ENCODE measurements at regions not wholly inside any gene's neighbourhood (a gene's known extent, or its start where the extent isn't known, plus 50 kb on each side); places are given as distances from the start of the nearest gene placed in this dataset.

GRCh38 chr2:126419403-126419802, 236.6 kb upstream of the GYPC start:
- no peak for TF ChIP-seq EZH2 (IDR thresholded peaks at IDR 0.05; ENCODE audit: low read length, missing control alignments)
- no peak for TF ChIP-seq CTCF (conservative IDR thresholded peaks at IDR 0.05 in 1 of 2, IDR thresholded peaks at IDR 0.05 in 1 of 2; ENCODE audit: low read depth in 1 of 2, low read length in 2 of 2)
- H4K20me1 ChIP-seq (ENCODE audit: control insufficient read depth, extremely low read depth, insufficient read depth, low read length), result no peaks in the 10 kb centered on the region
- no peak overlapping the region for H2AFZ ChIP-seq (ENCODE audit: low read length)
- H3K79me2 ChIP-seq (ENCODE audit: control insufficient read depth, insufficient read depth, low read length), result no peaks in the 10 kb centered on the region
- no peak overlapping the region for H3K9ac ChIP-seq (ENCODE audit: insufficient read depth, low read length)
- H3K4me3 ChIP-seq (replicated peaks in 1 of 4; ENCODE audit: control extremely low read depth in 1 of 4, insufficient read depth in 1 of 4, low read depth in 3 of 4, low read length in 4 of 4), result no peak overlapping the region
- H3K9me3 ChIP-seq (ENCODE audit: control insufficient read depth, insufficient read depth, low read depth, low read length), result no peaks in the 10 kb centered on the region
- no peaks in the 10 kb centered on the region for H3K4me1 ChIP-seq (ENCODE audit: control insufficient read depth, extremely low read depth, insufficient read depth, low read length)
- no peaks in the 10 kb centered on the region for H3K36me3 ChIP-seq (ENCODE audit: control insufficient read depth, insufficient read depth, low read length)
- no peak overlapping the region for H3K4me2 ChIP-seq (ENCODE audit: extremely low read depth, insufficient read depth, low read length)
- H3K27ac ChIP-seq (ENCODE audit: insufficient read depth, low read length), result no peak overlapping the region
- H3K27me3 ChIP-seq (ENCODE audit: control insufficient read depth, insufficient read depth, low read length), result no peaks in the 10 kb centered on the region
- DNase-seq (ENCODE audit: low read depth in 2 of 2), result no peak

- Histone ChIP-seq H3K36me3 (ENCODE audit: control insufficient read depth, insufficient read depth, low read length) (no peaks in the 10 kb centered on the region), H3K4me2 (ENCODE audit: extremely low read depth, insufficient read depth, low read length) (no peak overlapping the region), H3K4me1 (ENCODE audit: control insufficient read depth, extremely low read depth, insufficient read depth, low read length) (no peaks in the 10 kb centered on the region), H3K27me3 (ENCODE audit: control insufficient read depth, insufficient read depth, low read length) (no peaks in the 10 kb centered on the region), H4K20me1 (ENCODE audit: control insufficient read depth, extremely low read depth, insufficient read depth, low read length) (no peaks in the 10 kb centered on the region), H3K4me3 (replicated peaks in 1 of 4; ENCODE audit: control extremely low read depth in 1 of 4, insufficient read depth in 1 of 4, low read depth in 3 of 4, low read length in 4 of 4) (no peak overlapping the region), H3K79me2 (ENCODE audit: control insufficient read depth, insufficient read depth, low read length) (no peaks in the 10 kb centered on the region), H2AFZ (ENCODE audit: low read length) (no peak overlapping the region), H3K9me3 (ENCODE audit: control insufficient read depth, insufficient read depth, low read depth, low read length) (no peaks in the 10 kb centered on the region), H3K9ac (ENCODE audit: insufficient read depth, low read length) (no peak overlapping the region), H3K27ac (ENCODE audit: insufficient read depth, low read length) (no peak overlapping the region)
- DNase-seq (ENCODE audit: low read depth in 2 of 2), result no peak
- TF ChIP-seq EZH2 (IDR thresholded peaks at IDR 0.05; ENCODE audit: low read length, missing control alignments) (no peak), CTCF (conservative IDR thresholded peaks at IDR 0.05 in 1 of 2, IDR thresholded peaks at IDR 0.05 in 1 of 2; ENCODE audit: low read depth in 1 of 2, low read length in 2 of 2) (no peak)
These were observed 230.0 kb upstream of the GYPC start for GRCh38 chr2:126425943-126426342.

GRCh38 chr2:126429103-126429502, 226.9 kb upstream of the GYPC start:
- Histone ChIP-seq H3K4me2 (ENCODE audit: extremely low read depth, insufficient read depth, low read length) (no peak overlapping the region), H3K27ac (ENCODE audit: insufficient read depth, low read length) (no peak overlapping the region), H3K9ac (ENCODE audit: insufficient read depth, low read length) (no peak overlapping the region), H3K4me3 (replicated peaks in 1 of 4; ENCODE audit: control extremely low read depth in 1 of 4, insufficient read depth in 1 of 4, low read depth in 3 of 4, low read length in 4 of 4) (no peak overlapping the region), H2AFZ (ENCODE audit: low read length) (no peak overlapping the region), H3K27me3 (ENCODE audit: control insufficient read depth, insufficient read depth, low read length) (no peaks in the 10 kb centered on the region), H3K79me2 (ENCODE audit: control insufficient read depth, insufficient read depth, low read length) (no peaks in the 10 kb centered on the region), H3K9me3 (ENCODE audit: control insufficient read depth, insufficient read depth, low read depth, low read length) (no peaks in the 10 kb centered on the region), H4K20me1 (ENCODE audit: control insufficient read depth, extremely low read depth, insufficient read depth, low read length) (no peaks in the 10 kb centered on the region), H3K36me3 (ENCODE audit: control insufficient read depth, insufficient read depth, low read length) (no peaks in the 10 kb centered on the region), H3K4me1 (ENCODE audit: control insufficient read depth, extremely low read depth, insufficient read depth, low read length) (no peaks in the 10 kb centered on the region)
- TF ChIP-seq EZH2 (IDR thresholded peaks at IDR 0.05; ENCODE audit: low read length, missing control alignments) (no peak), CTCF (conservative IDR thresholded peaks at IDR 0.05 in 1 of 2, IDR thresholded peaks at IDR 0.05 in 1 of 2; ENCODE audit: low read depth in 1 of 2, low read length in 2 of 2) (no peak)
- DNase-seq (ENCODE audit: low read depth in 2 of 2), result no peak

Data from fibroblast of lung (primary cell).